ENCODE measurements at regions not wholly inside any gene's neighbourhood (a gene's known extent, or its start where the extent isn't known, plus 50 kb on each side); places are given as distances from the start of the nearest gene placed in this dataset.
A peak's percentile ranks its signal among the peaks of the same experiment; 100 is the strongest.

- DNase-seq, result no peak
These were observed 177.3 kb downstream of the FGF1 start for GRCh38 chr5:142508591-142508990.

DNA sequence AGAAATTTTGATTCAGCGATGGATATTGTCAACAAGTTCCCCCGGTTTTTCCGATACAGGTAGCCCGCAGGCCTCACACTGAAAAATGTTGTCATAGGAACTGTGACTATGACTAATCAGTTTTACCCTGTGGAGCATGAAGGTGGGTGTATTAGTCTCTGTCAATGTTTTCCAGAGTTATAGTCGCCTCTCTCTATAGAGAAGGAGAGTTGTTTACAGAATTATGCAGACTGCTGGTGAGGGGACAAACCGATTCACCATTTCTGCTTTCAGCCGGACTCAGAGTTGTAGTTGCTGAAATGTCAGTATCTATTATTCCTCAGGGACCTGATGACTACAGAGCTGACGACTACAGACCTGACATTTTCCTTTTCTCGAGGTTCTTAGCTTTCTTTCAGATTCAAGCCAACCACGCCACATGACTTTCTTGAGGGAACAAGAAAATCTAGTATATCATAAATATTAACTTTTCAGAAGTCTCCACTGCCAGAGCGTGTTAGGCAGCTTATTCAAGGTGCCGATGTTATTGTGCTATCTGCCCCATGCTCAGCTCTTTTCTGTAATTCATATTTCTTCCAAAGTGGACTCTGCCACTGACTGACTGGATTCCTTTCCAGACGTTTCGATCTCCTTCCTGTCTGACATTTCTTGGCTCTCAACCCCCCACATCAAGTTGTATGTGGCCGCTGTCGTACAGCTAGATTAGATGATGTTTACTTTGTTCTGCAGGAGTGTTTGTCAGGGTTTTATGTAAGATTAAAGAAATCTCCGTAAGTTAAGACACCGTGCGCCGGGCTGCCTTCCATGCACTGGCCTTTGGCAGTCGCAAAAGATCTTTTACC, 178.1 kb downstream of the FGF1 start:
- no peak for DNase-seq

DNA sequence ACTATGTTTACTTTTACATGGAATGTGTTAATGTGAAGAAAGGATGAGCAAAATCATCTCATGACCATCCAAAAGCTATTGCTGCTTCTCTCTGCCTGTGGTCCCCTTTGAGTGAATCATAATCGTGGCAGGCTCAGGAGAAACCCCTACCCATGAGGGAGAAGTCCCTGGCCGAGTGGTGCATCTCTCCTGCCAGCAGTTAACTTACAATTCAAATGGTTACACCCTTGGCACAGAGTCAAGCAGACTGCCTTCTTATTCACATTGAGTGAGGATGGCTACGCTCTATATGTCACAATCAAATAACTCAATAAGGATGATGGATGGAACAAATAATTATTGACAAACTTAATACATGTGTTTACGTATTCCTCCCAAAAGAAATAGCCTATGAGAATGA, 179.1 kb downstream of the FGF1 start:
- no peak for DNase-seq

DNA sequence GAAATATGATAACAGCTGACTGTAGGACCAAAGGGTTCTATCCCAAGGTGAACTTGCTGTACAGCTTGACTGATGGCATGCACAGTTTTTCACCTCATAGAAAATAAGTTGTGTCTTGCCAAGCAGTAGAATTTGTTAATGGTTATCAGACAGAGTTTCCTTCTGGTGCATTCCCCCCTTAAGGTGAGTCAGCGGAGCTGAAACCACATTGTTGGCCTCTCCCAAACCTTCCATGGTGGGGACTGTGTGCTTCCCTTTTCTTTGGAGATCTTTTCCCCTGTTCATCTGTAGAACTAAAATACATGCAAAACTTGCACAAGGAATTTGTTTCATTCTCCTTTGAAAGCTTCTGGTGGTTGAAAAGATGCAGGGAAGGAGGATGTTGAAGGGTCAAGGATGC, 179.8 kb downstream of the FGF1 start:
- no peak for DNase-seq

- no peak for DNase-seq
These were observed 177.1 kb upstream of the SPRY4 start for GRCh38 chr5:142501890-142502289.

DNA sequence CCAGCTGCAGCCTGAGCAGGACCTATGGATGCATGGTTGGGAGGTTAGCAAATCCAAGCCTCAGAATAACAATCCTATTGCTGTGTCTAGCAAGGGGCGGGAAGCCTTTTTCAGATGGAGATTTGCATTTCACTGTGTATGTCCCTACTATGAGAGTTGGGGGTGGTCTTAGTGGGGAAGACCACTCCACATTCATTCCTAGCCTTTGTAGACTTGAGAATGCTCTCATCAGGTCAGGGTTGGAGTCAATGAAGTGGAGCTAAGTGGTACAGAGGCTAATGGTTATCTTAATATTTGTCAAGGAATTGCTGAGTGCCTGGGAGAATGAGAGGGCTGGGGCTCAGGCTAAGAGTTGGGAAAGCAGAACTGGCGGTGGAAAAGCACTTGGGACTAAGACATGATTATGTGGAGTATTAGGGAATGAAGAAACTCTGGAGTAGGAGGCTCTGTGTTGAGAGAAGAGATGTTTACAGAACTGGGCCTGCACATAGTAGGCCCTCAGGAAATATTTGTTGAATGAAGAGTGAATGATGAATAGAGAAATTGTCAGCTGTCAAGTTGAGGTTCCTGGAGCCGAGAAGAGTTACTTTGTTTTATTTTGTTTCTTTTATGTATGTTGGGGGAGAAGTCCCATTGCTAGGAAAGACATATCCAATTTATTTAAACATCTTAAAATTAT, 175.5 kb upstream of the SPRY4 start:
- DNase-seq, result no peak

GRCh38 chr5:142499591-142500226, 174.9 kb upstream of the SPRY4 start:
- no peak for DNase-seq

GRCh38 chr5:142498298-142498697, 173.5 kb upstream of the SPRY4 start:
- no peak for DNase-seq

GRCh38 chr5:142495531-142495930, 170.7 kb upstream of the SPRY4 start:
- DNase-seq, result no peak

DNA sequence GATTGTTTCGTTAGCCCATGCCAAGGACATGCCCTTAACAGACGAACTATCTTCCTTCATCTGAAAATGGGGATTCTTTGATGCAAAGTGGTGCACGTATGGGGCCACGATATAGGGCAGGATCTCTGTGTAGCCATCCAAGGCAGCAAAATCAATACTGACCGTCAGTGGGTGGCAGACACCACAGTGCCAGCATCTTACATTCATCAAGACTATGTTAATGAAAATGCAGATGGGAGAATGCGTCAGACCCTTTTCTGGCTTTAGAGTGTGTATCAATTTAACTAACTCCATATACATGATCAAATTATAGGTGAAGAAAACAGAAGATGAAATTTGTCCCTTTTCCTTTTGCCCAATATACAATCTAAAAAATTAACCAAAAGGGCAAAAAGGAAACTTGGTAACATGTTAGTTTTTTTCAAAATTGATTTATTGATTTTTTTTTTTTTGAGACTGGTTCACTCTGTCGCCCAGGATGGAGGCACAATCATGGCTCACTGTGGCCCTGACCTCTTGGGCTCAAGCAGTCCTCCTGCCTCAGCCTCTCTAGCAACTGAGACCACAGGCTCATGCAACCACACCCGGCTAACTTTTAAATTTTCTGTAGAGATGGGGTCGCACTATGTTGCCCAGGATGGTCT, 169.2 kb upstream of the SPRY4 start:
- DNase-seq, result no peak

GRCh38 chr5:142492781-142493281, 168.0 kb upstream of the SPRY4 start:
- DNase-seq, result no peak

DNA sequence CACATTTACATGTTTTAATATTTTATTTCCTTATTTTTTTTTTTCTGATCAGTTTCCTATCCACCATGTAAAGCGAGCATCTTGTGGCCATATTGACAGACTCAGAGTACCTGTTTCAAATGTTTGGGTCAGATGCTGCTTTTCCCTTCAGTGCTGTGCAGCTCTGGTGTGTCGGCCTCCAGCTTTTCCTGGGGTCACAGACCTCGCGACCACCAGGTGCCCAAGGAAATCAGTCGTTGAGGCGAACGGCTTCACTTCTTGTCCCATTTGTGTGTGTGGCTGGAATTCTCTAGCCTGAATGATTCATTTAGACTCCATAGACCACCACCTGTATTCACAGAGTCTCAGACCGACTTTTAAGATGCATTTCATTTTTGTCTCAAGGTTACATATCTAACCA, 166.9 kb upstream of the SPRY4 start:
- no peak for DNase-seq

DNA sequence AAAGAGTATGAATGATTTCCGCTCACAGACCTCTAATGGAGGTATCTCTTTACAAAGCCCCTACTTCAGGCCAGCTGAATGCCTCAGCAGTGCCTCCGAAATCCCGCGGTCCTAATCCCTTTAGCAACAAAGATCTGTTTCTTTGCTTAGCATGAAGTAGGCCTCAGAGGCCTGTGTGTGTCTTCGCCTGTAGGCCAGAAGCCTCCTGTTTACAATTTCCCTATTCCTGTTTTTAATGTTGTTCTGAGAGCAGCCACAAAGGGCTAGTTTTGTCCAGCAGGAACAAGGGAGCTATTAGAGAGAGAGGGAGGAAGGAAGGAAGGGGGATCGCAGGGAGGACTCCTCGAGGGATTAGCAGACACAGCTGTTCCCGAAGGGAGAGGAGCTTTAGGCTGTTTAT, 166.4 kb upstream of the SPRY4 start:
- peak in 24 of 56 donors; percentile 3 to 60 (median 18) for DNase-seq

DNA sequence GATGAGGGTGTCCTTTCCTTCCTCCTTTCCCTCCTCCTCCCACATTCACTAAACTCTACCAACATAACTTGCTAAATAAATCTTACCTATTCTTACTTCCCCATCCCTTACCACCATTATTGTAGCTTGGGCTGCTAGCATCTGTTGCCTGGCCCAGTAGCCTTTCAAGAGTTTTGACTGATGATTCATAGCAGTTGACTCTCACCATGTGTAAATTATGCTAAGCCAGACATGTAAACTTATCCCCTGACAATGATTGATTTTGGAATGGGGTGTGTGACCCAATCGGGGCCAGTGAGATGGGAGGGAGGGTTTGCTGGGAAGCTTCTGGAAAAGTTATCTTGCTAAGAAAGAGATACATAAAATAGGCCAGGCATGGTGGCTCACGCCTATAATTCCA, 161.8 kb upstream of the SPRY4 start:
- no peak for DNase-seq

- DNase-seq, result no peak
These were observed 161.2 kb upstream of the SPRY4 start for GRCh38 chr5:142486020-142486419.

GRCh38 chr5:142484821-142485387, 160.1 kb upstream of the SPRY4 start:
- no peak for DNase-seq

- no peak for DNase-seq
These were observed 157.4 kb upstream of the SPRY4 start for GRCh38 chr5:142482207-142482606.

- DNase-seq, result no peak
These were observed 156.6 kb upstream of the SPRY4 start for GRCh38 chr5:142481410-142481809.

DNA sequence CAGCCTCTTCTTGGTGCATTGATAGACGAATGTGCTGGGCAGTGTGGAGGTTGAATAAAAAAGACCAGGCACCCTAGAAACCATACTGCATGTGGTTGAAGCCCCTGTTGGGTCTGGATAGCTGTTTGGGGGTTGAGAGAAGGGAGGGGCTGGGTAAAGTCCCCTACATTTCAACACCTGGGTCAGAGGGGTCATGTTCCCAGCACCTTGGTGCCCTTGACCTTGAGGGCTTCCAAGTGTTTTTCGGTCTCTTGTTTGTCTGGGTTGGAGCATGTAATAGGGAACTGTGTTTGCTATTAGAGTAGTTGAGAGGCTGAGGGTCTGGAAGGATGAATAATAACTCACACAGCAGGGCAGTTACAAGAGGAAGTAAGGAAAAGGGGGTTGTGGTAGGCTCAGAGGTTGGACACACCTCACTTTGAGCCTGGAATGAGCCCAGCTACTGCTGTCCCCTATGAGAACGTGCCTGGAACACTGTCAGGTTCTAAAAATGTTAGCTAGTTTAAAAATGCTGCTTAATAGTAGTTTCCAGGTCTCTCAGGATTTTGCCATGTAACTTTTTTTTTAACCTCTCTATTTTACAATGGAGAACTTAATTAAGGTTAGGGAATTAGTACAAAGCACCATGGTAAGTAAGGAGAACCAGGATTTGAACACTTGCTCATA, 155.2 kb upstream of the SPRY4 start:
- no peak for DNase-seq

GRCh38 chr5:142479150-142479549, 154.3 kb upstream of the SPRY4 start:
- DNase-seq, result no peak

GRCh38 chr5:142478113-142478512, 153.3 kb upstream of the SPRY4 start:
- no peak for DNase-seq

Measured in amygdala (tissue), 56 donors.